Inflammatory macrophage treated with lipopolysaccharide for 1 hour (primary cell): ENCODE measurements at regions not wholly inside any gene's neighbourhood (a gene's known extent, or its start where the extent isn't known, plus 50 kb on each side); places are given as distances from the start of the nearest gene placed in this dataset.

Experiments
- DNase-seq, 2 donors: peaks; one replicate each; pipeline ENCODE4 v3.0.0-alpha.2; 2020 to 2022

DNA sequence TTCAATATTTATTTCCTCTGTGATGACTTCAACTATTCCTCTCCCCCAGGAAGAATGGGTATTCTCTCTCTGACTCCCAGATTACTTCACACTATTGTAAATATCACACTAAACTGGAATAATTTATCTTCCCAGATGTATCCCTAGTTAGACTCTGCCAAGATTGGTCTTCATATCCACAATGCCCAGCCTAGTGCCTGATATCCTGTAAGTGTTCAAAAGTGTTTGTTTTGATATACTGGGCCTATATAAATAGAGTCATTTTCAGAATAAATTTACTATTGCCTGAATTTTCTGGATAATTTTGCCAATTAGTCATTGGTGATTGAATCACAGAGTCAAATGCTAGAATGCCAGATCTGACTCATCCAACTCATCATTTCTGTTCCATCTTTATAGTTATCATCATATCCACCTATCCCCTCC lies 143.7 kb upstream of the TNC start:
- no peak for DNase-seq

GRCh38 chr9:115262477-115262876 lies 144.5 kb upstream of the TNC start:
- DNase-seq, result no peak

- no peak for DNase-seq
Observed at GRCh38 chr9:115262952-115263351, 145.0 kb upstream of the TNC start.

GRCh38 chr9:115263371-115264075 lies 145.6 kb upstream of the TNC start:
- no peak for DNase-seq

DNA sequence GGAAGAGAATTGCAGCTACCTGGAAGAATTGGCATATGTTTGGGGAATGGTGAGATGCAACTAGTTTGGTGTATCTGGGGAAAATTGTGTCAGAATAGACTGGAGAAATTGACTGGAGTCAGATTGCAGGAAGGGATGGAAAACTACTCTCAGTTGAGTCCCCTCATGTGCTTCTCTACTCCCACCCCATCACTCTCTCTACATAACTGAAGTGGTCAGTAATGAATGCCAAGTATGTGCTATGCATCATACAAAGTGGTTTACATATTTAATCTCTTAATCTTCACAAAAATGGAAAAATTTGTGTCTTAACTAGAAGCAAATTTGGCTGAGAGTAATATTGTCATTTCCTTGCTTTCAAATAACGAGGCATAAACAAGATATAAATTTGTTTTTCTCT lies 146.4 kb upstream of the TNC start:
- DNase-seq, result no peak

GRCh38 chr9:115267790-115268189 lies 149.8 kb upstream of the TNC start:
- no peak for DNase-seq

GRCh38 chr9:115275753-115276152 lies 157.8 kb upstream of the TNC start:
- DNase-seq, result no peak

DNA sequence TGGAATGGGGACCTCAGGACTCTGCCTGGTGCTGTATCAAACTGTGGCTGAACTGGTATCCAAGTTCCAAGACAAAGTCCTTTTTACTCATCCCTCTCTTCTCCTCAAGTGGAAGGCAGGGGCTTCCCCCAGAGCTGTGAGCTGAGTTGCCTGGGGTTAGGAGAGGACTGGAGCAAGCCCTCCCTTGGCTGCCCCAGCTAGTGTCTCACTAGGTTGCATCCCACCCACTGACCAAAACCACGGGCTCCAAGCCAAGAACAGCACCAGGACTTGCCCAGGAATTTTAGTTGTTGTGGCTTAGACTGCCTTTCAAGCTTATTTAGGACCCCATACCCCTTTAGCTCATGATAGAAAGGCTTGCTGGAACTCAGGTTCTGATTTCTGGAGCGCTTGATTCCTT lies 158.7 kb upstream of the TNC start:
- no peak for DNase-seq

- DNase-seq, result no peak
Observed at GRCh38 chr9:115277301-115277700, 159.3 kb upstream of the TNC start.

DNA sequence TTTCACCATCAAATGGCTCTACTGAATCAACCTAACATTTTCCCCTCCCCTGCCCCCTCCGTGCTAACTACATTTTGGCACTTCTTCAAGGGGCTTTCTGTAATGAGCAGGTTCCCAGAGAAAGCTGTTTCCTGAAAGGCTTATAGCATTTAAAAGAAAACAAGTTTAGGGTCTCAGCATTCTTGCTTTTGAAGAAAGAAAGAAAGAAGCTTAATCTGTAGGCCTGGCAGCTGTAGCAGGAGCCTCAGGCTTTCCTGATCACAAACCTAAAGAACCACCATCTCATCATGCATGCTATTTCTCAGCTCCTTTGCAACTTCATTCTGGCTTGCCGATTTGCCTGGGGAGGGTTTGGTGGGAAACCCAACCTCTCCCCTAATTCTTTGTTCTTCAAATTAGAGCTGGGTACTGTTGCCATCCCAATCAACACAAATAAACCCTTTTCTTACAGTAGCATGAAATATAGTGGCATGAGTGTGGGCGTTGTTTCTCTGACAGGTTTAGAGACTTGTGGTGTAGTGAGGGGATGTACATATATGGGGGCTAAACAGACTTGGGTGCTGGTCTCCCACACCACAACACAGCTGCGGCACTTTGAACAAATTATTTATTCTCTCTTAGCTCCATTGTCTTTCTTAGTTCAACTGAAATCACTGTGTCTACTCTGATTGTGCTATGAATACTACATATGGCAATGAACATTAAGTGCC lies 160.5 kb upstream of the TNC start:
- no peak for DNase-seq

GRCh38 chr9:115283395-115283794 lies 165.4 kb upstream of the TNC start:
- no peak for DNase-seq

GRCh38 chr9:115285836-115286235 lies 167.9 kb upstream of the TNC start:
- DNase-seq, result no peak

GRCh38 chr9:115286411-115286810 lies 168.5 kb upstream of the TNC start:
- no peak for DNase-seq

DNA sequence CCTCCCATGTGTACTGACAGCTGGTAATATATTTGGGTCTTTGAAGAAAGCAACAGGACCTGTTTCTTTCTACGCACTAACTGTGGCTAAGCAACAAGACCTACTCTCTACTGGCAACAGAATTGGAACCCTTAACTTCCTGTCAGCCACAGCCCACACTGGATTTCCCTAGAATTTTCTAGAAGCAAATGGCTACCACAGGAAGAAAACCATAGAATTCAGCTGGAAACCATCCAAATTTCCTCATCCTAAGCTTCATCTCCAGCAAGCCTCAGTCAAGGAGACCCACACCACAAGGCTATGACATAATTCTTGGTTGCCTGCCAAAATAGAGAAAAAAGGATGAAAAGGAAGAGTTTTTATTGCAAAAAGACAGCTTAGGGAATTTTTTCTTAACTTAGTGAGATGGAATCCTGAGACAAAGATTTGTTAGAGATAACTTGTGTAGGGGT lies 171.8 kb upstream of the TNC start:
- DNase-seq, result no peak

- no peak for DNase-seq
Observed at GRCh38 chr9:115291841-115292240, 173.9 kb upstream of the TNC start.

GRCh38 chr9:115292584-115293279 lies 174.8 kb upstream of the TNC start:
- DNase-seq, result no peak

- no peak for DNase-seq
Observed at GRCh38 chr9:115295734-115296133, 177.8 kb upstream of the TNC start.

- DNase-seq, result no peak
Observed at GRCh38 chr9:115296831-115297565, 179.0 kb upstream of the TNC start.

DNA sequence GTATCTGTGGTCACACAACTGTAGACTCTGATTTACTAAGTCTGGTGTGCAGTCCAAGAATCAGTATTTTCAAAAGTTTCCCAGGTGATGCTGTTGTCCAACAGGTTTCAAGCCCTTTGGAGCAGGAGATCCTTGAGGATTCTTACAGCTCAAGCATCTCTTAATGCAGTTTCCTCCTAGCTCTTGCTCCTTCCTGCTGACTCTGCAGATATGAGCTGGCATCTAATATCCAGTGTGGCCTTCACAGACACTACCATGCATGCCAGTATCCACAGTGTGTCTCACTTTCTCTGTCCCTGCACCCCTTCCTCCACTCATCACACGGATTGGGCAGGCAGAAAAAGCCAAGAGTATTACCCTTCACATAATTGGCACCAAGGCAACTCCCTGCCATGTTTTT lies 182.2 kb upstream of the TNC start:
- no peak for DNase-seq

GRCh38 chr9:115300874-115301273 lies 182.9 kb upstream of the TNC start:
- DNase-seq, result no peak

GRCh38 chr9:115301581-115301980 lies 183.6 kb upstream of the TNC start:
- no peak for DNase-seq

DNA sequence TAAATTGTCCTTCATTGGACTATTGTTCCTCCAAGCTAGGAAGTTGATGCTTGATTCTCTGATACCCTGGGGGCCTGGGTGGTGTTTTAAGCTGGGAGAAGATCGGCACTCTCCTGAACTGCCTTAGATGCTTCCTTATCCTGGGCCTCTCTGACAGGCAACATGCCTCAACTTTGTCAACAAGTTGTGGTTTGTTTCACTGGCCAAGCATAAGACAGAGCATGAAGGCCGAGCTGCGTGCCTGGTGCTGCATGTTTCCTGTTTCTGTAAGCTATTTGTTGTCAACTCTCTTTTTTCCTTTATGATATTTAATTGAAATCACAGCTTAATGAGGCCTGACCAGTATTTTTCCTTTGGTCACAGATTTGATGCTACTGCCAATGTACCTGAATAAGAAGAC lies 187.6 kb upstream of the TNC start:
- no peak for DNase-seq

- DNase-seq, result no peak
Observed at GRCh38 chr9:115306865-115307264, 188.9 kb upstream of the TNC start.
